SK-N-SH (cell line): ENCODE measurements at regions not wholly inside any gene's neighbourhood (a gene's known extent, or its start where the extent isn't known, plus 50 kb on each side); places are given as distances from the start of the nearest gene placed in this dataset.

Source experiments
- EP300 ChIP-seq, 2 experiments: IDR thresholded peaks; 2 replicates each; pipeline versions ENCODE4 v1.4.0 to v1.6.1; 2012; ENCODE audit warnings: borderline replicate concordance in 1 of 2, low read depth in 1 of 2, low read length in 1 of 2
- EZH2phosphoT487 ChIP-seq: fragments of 200-600 bp; sonication (generic); IDR thresholded peaks from 2 replicates; pipeline ENCODE4 v1.6.1; 2017; ENCODE audit warnings: low read depth, mixed run types, mild to moderate bottlenecking, antibody characterized with exemption, moderate library complexity, borderline replicate concordance
- REST ChIP-seq: IDR thresholded peaks from 2 replicates; pipeline ENCODE4 v1.6.1; 2012; ENCODE audit warnings: mild to moderate bottlenecking, low read depth, low read length, moderate library complexity
- TF ChIP-seq, protein P1 (sequence below): fragments of 200-600 bp; sonication (generic); IDR thresholded peaks from 2 replicates; pipeline ENCODE4 v1.6.1; 2017; ENCODE audit warnings: antibody characterized with exemption, mild to moderate bottlenecking, moderate library complexity
- TF ChIP-seq, protein P2 (sequence below): IDR thresholded peaks from 2 replicates; pipeline ENCODE4 v1.4.0; 2012; ENCODE audit warnings: low read depth, borderline replicate concordance

DNA sequence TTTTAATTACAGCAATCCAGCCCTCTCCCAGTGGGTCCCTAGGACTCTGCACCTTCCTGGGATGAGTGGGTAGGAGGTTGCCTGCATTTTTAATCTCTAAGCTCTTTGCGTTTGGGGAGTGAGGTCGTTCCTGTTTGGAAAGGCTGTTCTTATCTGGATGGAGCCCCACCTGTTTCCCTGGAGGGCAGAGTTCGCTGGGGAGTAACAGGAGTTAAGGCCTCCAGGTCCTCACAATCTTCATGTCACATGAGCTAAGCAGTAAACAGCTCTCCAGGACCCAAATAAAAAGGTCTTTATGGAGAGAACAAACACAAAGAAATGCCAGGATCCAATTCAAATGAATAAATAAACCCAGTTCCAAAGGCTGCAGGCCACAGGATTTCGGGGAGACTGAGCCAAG is 56.0 kb upstream of the RFLNA start:
- no peak for TF ChIP-seq EZH2phosphoT487
- TF ChIP-seq, protein P1, sequence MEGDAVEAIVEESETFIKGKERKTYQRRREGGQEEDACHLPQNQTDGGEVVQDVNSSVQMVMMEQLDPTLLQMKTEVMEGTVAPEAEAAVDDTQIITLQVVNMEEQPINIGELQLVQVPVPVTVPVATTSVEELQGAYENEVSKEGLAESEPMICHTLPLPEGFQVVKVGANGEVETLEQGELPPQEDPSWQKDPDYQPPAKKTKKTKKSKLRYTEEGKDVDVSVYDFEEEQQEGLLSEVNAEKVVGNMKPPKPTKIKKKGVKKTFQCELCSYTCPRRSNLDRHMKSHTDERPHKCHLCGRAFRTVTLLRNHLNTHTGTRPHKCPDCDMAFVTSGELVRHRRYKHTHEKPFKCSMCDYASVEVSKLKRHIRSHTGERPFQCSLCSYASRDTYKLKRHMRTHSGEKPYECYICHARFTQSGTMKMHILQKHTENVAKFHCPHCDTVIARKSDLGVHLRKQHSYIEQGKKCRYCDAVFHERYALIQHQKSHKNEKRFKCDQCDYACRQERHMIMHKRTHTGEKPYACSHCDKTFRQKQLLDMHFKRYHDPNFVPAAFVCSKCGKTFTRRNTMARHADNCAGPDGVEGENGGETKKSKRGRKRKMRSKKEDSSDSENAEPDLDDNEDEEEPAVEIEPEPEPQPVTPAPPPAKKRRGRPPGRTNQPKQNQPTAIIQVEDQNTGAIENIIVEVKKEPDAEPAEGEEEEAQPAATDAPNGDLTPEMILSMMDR: no peak
- TF ChIP-seq REST: no peak
- no peak for TF ChIP-seq EP300 (IDR thresholded peaks at IDR 0.05; ENCODE audit: borderline replicate concordance in 1 of 2, low read depth in 1 of 2, low read length in 1 of 2)
- TF ChIP-seq, protein P2, sequence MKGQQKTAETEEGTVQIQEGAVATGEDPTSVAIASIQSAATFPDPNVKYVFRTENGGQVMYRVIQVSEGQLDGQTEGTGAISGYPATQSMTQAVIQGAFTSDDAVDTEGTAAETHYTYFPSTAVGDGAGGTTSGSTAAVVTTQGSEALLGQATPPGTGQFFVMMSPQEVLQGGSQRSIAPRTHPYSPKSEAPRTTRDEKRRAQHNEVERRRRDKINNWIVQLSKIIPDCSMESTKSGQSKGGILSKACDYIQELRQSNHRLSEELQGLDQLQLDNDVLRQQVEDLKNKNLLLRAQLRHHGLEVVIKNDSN: no peak
